ENCODE measurements at regions not wholly inside any gene's neighbourhood (a gene's known extent, or its start where the extent isn't known, plus 50 kb on each side); places are given as distances from the start of the nearest gene placed in this dataset.

DNA sequence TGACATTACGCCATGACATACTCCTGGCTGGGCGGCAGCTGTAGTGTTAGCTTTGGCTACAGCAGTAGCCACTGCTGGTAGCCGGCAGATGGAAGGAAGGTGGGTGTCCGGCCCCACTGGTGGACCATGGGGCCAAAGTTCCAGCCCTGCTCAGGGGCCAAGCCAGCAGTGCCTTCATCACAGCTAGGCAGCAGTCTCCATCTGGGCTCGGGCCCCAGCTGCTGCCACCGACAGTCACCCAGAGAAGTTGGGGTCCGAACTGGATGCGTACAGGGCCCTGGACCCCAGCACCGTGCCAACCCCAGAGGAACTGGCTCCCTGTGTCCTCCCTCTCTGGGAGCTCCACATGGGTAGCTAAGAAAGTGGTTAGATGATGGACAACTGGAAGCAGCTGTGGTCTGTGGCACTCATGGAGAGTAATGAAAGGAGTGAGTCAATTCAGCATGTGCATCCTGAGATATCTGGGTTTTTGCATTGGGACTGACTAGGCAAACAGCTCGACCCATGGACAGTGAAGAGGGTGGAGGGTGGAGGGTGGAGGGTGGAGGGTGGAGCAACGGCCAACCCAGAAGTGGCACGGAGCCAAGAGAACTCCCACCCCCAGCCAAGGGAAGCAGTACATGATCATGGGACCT lies 366.6 kb upstream of the GRIA3 start:
- no peak for DNase-seq

DNA sequence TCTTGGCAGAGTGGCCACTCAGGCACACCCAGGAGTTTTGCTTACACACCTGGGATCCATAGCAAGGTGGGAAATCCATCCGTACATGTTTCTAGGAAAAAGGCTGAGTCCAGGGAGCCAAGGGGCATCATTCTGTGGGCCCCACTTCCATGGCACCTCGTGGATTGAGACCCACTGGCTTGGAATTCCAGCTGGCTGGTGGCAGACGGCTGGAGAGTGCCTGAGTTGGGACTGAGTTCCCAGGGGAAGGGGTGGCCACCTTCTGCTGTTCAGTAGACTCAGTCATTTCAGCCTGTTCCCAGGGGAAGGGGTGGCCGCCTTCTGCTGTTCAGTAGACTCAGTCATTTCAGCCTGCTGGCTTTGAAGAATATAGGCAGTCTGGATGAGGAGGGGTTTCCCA lies 366.0 kb upstream of the GRIA3 start:
- DNase-seq, result no peak

DNA sequence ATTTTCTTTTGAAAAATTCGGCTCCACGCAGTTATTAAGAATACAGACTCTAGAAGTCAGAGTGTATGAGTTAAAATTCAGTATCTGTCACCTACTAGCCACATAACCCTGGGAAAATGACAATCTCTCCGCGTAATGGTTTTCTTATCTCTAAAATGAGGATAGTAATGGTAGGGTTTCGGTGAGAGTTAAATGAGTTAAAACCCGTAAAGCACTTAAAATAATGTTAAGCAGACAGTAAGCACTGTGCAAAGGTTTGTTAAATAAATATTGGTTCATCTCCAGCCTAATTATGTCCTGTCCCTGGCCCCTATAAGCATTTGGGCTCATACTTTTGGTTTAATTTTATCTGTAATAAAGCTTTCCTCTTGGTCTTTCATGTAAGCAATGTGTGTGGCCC lies 350.8 kb upstream of the GRIA3 start:
- DNase-seq, result no peak

DNA sequence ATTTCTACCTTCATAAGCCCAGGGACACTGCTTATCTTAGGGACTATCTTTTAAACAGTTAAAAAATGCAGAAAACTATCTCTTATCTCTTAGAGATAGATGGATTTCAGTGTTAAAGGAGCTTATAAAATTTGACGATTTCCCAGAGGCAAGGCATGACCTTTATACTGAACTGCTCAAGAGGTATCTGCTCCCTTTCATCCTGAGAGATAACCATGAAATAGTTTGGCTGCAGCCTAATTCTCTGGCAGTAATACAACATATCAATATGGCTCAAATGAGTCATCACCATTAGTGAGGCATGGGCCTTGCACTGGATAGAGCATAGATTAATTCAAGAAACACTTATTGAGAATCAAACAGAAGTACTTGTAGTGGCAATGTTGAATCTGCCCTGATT lies 348.2 kb upstream of the GRIA3 start:
- no peak for DNase-seq

DNA sequence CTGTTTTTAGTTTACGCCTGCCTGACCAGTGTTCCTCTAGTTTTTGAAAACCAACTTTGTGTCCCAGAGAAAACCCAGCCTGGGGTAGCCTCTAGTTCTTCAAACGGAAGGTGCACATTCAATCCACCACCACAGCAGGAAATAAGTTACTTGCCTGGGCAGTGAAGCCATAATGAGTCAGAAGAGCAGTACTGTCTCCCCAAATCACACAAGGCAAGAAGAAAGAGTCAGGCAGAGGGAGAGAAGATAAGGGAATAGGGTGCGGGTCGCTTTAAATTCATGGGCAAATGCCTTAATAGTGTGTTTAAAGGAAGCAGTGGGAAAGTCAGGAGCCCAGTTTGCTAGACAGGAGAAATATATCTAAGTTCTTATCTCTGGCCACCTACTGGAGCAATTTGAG lies 333.8 kb upstream of the GRIA3 start:
- no peak for DNase-seq

DNA sequence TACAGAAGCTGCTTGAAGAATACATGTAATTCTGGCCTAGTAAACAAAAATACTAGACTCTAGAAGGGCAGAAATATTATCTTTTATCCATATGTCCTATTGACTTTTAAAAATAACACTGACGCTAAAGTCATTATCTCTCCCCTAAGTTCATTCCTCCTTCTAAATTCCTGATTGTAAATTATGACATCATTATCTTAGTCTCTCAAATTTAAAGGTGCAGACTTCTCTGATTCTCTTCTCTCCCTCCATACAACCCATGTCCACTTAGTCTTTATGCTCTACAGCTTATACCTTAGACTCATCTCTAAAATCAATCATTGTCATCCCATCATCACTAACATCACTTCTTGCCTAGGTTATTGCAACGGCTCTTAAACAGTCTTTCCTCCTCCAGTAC lies 327.9 kb upstream of the GRIA3 start:
- no peak for DNase-seq

DNA sequence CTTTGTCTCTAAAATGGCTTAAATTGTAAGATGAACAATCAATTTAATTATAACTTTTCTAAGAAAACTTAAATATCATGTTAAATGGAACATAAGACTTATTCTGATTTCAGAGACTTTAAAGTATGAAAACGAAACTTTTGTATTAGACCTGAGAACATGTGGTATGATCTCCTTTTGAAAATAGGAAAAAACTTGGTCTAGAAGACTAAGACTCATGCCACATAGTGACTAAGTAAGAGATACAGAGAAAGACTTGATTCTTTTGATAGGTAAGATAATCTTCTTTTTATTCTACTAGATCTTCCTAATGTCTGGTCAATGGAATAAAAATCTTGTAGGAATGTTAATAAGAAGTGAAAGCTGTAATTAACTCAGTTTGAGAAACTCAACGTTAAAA lies 326.3 kb upstream of the GRIA3 start:
- no peak for DNase-seq

DNA sequence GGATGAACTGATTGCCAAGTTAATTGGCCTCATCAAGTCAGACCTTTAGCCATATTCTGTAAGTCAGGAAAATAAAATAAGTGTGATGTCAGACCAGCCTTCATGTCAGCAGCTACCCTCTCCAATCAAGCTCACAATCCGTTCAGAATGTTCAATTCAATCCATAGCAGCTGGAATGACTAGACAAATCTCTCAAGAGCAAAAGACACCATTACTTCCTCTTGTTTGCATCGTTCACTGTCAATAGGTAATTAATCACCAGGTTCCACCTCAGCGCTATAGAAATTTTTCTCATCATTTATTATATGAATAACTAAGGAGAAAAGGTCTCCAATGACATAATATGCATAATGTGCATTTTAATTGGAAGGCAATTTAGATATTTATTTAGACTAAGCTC lies 321.0 kb upstream of the GRIA3 start:
- peak; percentile 24 for DNase-seq

DNA sequence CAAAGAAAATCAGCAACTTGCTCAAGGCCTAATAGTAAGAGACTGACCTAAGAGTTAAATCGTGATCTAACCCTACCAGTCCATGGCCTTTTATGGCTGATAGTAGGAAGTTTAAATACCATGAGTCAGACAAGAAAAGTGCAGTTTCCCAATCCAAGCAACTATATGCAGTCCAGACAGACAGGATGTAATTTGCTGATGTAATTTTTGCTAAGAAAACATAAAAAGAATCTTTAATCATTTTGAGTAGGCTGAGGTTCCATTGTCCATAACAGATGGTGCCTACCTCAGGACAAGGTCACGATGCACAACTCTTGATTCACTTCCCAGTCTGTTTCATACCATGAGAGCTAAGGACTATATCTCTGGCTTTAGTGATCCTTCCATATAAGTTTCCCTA lies 317.5 kb upstream of the GRIA3 start:
- peak; percentile 3 for DNase-seq

DNA sequence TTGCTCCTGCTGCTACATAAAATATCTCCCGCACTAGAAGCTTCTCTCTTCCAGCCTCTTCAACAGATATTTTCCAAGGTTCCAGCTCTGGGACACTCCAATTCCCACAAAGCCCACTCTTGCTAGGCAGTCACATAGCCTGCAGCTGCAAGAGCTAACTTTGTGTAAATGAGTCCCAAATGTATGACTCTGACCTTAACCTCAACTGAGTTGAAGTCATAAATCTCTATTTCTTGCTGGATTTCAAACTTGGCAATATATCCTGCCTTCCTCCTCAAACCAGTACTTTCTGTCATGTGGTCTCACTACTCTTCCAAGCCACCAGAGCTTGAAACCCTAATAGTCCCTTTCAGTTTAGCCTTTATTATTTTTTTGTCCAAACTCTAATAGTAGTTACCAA lies 315.4 kb upstream of the GRIA3 start:
- DNase-seq, result no peak

DNA sequence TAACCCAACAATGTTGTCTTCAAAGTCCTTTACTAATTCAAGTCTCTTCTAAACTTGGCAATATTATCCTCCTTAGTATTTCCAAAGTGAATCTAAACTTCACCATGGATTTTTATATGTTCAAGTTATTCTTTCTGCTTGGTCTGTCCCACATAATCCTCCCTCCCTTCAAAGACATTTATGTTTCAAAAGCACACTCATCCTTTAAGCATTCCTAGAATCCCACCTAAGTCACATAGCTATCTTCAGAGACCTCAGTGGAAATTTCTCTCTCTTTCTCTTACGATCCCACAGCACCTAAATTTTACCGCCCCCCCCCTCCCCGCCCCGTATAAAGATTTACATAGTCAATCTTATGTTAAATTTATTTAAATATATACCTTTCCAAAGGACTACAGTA lies 314.9 kb upstream of the GRIA3 start:
- DNase-seq, result no peak

DNA sequence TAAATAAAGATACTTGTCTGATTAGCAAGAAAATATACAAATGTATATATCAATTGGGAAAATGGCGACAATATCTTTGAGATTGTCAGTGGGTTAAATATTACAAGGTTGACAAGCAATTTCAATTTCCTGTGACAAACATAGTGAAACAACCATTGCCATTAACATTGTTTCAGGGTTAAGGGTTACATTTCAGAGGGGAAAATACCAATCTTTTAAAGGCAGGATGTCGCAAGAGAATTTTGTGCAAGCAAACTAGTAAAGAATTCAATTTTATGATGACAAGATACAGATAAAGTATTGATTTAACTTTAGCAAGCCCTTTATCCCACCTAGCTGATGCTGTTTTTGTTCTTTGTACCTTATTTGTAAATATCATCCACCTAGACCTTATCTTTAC lies 305.8 kb upstream of the GRIA3 start:
- DNase-seq, result no peak

DNA sequence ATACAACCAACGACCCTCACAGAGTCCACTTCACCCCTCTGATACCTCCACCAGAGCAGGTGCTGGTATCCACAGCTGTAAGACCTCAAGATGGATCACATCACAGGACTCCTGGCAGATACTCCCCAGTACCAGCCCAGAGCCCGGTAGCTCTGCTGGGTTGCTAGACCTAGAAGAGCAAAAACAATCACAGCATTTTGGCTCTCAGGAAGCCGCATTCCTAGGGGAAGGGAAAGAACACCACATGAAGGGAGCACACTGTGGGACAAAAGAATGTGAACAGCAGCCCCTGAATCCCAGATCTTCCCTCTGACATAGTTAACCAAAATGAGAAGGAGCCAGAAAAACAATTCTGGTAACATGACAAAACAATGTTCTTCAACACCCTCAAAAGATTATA lies 303.1 kb upstream of the GRIA3 start:
- no peak for DNase-seq

DNA sequence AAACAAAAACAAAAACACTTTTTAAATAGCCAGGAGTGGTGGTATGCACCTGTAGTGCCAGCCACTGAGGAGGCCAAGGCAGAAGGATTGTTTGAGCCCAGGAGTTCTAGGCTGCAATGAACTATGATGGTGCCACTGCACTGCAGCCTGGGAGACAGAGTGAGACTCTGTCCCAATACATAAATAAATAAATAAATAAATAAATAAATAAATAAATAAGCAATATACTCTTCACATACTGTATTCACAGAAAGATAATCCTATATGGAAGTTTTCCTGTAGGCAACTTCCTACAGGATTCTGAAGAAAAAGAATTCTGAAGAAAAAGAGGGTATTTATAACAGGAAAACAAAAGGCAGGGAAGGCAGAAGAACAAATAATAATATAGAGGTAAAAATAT lies 293.3 kb upstream of the GRIA3 start:
- DNase-seq, result no peak

DNA sequence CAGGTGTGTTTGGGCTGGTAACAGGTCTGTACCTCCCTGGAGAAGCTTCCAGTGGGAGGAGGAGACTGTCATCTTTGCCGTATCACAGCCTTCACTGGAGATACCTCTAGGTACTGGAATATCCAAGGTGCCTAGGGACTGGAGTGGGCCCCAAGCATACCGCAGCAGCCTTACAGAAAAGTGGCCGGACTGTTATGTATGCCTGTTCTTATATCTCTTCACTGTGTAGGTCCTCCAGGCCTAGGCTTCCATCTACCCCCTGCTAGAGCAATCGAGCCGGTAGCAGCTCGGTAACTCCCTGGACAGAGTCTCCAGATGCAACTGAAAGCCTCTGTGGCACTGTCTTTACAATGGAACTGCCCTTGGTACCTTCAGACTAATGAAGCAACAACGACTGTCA lies 277.4 kb upstream of the GRIA3 start:
- DNase-seq, result no peak

DNA sequence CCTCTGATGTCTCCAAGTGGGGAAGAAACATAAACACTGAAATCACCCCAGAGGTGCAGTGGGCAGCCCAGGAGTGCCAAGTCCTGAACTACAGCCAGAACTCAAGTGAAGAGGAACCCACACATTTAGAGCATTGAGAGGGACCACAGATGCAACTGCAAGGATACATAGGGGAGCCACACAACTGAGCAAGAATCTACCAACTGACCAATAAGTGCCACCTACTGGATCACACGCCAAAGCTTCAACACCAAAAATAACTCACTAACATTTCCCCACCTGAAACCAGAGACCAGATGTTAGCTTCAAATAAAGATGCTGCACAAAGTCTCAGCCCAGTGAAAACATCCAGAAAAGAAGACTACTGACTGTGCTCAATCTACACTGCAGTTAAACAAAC lies 276.7 kb upstream of the GRIA3 start:
- no peak for DNase-seq

DNA sequence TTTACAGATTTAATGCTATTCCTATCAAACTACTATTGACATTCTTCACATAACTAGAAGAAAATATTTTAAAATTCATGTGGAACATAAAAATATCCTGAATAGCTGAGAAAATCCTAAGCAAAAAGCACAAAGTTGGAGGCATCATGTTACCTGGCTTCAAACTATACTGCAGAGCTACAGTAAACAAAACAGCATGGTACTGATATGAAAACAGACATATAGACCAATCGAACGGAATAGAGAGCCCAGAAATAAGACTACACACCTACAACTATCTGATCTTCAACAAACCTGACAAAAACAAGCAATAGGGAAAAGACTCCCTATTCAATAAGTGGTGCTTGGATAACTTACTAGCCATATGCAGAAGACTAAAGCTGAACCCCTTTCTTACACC lies 273.4 kb upstream of the GRIA3 start:
- no peak for DNase-seq

DNA sequence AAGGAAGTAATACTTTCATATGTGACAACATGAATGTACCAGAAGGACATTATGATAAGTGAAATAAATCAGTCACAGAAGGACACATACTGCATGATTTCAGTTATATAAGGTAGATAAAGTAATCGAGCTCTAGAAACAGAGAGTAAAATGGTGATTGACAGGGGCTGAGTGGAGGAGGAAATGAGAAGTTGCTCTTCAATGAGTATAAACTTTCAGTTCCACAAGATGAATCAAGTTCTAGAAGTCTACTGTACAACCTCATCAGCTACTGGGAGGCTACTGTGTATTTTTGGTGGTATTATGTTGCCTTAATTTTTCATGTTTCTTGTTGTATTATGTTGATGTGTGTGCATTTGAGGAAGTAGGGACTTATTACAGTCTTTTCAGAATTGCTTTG lies 270.9 kb upstream of the GRIA3 start:
- DNase-seq, result no peak

DNA sequence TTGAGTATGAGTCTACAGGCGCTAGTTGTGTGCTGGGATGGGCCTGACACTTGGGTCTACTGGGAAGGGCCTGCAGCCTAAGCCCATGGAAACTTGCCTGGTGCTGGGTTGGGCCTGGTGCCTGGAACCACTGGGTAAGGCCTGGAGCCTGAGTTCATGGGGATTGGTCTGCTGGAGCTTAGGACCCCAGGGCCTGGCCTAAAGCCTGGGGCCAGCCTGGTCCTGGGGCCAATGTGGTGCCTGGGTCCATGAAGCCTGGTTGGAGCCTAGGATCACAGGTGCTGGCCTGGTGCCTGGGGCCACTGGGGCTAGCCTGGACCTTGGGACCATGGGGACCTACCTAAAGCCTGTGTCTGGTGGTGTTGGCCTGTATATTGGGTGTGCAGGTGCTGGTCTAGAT lies 270.3 kb upstream of the GRIA3 start:
- no peak for DNase-seq

DNA sequence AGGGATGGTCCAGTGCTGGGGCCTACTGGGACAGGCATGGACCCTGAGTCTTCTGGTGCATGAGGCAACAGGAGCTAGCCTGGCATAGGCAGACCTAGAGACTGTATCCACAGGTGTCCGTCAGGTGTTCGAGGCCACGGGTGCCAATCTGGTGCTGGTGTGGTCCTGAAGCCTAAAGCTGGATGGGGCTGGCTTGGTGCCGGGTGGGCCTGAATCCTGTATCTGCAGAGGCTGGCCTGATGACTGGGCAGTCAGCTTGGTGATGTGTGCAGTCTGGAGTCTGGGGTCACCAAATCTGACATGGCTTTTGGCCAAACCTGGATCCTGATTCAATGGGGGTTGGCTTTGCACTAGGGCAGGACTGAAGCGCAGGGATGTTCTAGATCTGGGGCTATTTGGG lies 269.8 kb upstream of the GRIA3 start:
- no peak for DNase-seq

DNA sequence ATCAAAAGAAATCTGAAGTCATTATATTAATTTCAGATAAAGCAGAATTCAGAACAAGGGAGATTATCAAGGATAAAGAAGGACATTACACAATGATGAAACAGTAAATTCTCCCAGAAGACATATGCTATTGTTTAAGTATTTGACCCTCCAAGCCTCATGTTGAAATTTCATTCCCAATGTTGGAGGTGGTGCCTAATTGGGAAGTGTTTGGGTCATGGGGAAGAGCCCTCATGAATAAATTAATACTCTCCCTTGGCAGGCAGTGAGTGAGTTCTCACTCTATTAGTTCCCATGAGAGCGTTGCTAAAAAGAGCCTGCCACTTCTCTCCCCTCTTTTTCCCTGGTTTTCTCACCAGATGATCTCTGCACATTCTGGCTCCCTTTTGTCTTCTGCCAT lies 249.9 kb upstream of the GRIA3 start:
- no peak for DNase-seq

DNA sequence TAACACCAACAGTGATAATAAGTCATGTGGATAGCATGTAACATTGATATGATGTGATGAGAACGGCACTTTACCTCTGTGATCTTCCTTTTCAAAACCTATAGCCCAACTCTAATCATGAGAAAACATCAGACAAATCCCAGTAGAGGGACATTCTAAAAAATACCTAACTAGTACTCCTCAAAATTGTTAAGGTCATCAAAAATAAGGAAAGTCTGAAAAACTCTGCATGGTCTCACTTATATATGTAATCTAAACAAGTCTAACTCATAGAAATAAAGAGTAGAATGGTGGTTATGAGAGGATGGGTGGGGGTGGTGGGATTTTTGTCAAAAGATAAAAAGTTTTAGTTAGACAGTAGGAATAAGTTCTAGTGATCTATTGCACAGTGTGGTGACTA lies 243.9 kb upstream of the GRIA3 start:
- no peak for DNase-seq

DNA sequence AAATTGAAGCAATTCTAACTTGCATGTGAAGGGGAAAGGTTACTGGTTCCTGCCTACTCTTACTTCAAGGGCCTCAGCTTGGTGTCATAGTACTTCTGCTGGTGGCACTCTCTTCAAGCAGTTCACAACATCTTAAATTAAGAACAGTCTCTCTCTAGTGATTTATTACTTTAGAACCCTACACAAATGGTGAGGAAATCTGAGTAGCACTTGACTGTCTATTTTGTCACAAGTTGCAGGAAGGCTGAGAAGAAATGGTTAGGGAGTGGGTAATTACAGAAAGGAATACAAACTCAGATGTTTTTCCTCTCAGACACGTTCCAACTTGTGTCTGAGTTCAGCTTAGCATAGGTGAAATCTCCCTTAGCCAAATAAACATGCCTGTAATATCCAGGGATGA lies 242.3 kb upstream of the GRIA3 start:
- DNase-seq, result no peak

DNA sequence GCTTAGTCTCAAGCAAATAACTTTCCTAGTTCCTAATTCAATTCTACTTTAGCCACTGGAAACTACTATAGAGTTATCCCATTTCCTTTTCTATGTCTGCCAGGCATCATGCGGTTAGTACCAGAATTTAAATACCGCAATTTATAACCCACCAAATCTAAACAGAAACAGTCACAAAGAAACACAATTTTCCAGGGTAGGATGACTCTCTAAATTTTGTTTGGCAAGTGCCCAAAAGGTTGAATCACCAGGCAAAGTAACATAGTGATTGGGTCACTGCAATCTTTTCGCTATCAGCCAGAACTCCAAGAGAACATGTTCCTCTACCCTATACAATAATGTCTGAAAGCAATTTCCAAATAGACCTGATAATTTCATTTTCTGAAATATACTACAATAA lies 240.2 kb upstream of the GRIA3 start:
- DNase-seq, result no peak

DNA sequence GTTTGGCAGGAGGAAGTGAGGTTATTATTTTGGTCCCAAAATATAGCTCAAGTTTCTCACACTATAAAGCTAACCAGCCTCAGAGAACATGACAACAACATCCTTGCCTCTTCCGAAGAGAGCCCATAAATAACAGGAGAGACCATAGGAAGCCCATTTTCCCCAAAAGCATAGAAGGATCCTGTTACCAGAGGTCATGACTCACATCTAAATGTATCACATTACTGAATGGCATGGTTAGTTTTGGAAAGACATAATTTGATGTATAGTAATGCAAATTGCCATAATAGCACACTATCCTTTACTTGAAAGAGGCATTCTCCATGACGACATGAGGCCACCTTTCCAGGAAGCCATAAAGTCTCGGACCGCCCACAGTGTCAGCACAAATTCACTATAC lies 238.8 kb upstream of the GRIA3 start:
- no peak for DNase-seq

DNA sequence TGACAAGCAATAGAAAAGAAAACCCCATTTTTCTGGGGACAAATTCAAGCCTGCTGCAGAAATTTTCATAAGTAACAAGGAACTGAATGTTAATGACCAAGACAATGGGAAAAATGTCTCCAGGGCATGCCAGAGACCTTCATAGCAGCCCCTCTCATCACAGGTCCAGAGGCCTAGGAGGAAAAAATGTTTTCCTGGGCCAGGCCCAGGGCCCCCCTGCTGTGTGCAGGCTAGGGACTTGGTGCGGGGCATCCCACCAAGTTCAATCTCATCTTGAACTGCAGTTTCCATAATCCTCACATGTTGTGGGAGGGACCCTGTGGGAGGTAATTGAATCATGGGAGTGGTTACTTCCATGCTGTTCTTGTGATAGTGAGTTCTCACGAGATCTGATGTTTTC lies 211.5 kb upstream of the GRIA3 start:
- DNase-seq, result no peak
